ENCODE measurements at regions not wholly inside any gene's neighbourhood (a gene's known extent, or its start where the extent isn't known, plus 50 kb on each side); places are given as distances from the start of the nearest gene placed in this dataset.
"Not testable (repeated sequence)": the region's sequence is repeated elsewhere in the genome, so short reads cannot be mapped to it uniquely, and the experiment has no call there.

DNA sequence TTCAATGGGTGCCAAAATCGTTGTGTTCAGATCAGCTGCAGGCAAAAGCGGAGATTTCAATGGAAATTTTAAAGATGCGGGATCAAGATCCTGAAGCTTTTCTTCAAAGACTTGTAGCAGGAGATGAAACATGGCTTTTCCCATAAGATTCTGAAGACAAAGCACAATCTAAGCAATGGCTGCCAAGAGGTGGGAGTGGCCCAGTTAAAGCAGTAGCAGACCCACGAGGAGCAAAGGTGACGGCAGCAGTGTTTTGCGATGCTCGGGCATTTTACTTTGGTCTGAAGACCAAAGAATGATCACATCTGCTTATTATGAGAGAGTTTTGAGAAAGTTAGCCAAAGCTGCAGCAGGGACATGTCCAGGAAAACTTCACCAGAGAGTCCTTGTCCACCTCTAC lies 222.9 kb downstream of the DSC3 start:
- DNase-seq: no peak

DNA sequence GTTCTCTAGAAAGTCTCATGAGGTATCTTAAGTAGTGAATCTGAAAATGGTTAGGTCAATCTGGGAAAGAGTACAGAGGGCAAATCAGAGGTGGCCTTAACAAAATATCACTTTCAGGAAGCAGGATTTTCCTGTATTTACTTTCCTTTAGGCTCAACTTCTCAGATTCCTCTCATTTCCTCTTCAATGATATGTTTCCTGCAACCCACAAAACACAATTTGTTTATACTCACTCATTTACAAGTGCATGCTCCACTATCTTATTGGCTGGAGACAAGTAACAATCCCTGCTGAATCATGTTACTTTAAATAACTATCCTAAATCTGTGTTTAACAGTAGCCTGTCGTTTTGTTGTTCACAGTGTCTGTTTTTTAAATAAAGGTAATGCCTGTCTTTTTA lies 228.1 kb downstream of the DSC3 start:
- DNase-seq: no peak

DNA sequence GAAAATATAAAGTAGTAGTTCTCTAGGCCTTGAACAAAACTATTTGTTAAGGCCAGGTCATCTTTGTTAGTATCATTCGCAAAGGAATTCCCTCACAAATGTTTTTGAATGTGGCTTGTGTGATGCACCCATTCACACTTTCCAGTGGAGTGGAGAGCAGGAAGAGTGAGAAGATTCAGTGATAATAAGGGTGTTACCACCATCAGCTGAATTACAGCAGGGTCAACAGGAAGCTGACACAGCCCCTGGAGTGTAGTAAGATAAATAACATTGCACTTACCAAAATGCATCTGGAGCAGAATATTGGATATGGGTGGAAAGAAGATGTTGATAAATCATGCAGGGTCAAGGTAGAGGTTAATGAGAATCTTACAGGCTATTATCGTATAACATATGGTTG lies 231.0 kb downstream of the DSC3 start:
- DNase-seq: no peak

DNA sequence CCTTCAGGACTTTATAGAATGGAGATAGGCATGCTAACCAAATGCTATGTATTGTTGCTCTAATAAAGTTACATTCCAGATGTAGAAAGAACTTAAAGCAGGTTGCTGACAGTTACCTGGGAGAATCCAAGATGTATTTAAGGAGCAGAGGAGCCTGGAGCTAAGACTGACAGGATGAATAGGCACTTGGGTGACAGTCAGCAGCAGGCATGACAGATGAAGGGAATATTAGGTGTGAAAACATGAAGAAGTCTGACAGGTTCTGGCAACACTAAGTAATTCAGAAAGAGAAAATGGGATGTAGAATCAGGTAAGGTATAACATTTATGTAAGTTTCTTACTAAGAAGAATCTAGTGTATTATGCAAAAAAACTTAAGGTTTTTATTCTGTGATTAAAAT lies 232.0 kb downstream of the DSC3 start:
- no peak for DNase-seq

DNA sequence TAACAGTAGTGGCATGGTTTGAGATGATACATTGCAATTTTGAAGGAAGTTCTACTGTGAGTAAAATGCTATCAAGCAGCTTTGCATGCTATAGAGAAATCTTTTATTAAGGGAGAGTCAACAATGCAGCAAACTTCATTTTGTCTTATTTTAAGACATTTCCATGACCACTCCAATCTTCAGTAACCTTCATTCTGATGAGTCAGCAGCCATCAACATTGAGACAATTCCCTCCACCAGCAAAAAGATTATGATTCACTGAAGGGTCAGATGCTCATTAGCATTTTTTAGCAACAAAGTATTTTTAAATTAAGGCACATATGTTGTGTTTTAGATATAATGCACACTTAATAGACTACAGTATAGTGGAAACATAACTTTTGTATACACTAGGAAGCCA lies 235.7 kb downstream of the DSC3 start:
- DNase-seq: no peak

DNA sequence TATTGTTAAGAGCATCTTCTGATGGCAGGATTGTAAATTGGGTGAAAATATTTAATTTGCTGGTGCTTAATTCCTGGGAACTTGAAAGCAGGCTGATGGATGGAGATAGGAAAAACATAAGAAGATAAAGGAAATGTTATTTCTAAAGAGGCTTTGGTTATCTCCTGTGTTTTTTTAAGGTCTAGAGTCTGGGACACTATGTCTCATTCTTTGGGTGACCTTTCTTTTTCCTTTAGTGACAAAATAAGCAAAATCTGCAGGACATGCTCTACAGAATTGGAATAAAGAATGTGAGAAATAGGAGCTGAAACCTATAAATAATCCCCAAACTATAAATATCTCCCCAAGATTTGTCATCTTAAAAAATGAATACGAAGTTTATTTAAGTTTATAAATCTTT lies 241.7 kb downstream of the DSC3 start:
- no peak for DNase-seq

DNA sequence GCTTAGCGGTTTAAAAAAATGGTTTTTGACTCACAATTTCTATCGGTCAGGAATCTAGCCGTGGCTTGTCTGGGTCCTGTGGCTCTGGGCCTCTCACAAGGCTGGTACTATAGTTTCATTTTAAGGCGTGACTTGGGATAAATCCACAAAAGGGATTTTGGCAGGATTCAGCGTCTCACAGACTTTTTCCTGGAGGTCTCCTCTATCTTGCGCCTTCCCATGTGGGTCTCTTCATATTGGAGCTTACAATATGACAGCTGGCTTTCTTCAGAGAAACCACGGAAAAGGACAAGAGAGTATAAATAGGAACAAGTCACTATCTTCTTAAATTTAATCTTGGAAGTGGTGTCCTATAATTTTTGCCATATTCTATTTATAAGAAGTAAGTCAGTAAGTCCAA lies 250.5 kb downstream of the DSC3 start:
- no peak for DNase-seq

DNA sequence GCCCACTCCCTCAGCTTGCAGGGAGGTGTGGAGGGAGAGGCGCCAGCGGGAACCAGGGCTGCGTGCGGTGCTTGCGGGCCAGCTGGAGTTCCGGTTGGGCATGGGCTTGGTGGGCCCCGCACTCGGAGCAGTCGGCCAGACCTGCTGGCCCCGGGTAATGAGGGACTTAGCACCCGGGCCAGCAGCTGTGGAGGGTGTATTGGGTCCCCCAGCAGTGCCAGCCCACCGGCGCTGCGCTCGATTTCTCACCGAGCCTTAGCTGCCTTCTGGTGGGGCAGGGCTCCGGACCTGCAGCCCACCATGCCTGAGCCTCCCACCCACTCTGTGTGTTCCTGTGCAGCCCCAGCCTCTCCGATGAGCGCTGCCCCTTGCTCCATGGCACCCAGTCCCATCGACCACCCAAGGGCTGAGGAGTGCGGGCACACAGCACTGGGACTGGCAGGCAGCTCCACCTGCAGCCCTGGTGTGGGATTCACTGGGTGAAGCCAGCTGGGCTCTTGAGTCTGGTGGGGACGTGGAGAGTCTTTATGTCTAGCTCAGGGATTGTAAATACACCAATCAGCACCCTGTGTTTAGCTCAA lies 254.0 kb downstream of the DSC3 start:
- DNase-seq: not testable (repeated sequence)

DNA sequence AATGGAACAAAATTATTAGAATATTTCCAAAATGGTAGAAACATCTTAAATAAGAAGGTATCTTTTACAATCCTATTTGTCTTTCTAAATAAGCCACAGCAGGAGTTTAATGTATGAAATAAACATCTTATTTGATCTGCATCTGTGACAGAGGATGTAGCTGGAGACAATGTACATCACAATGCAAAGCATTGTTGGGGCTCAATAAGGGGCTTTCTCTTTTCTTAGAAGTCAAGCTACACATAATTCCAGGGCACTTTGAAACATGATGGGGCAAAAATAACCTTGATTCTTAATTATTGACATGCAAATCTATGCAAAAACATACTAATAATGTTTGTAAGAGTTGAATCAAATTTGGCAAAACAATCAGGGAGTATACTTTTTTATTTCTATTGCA lies 255.1 kb downstream of the DSC3 start:
- DNase-seq: no peak

DNA sequence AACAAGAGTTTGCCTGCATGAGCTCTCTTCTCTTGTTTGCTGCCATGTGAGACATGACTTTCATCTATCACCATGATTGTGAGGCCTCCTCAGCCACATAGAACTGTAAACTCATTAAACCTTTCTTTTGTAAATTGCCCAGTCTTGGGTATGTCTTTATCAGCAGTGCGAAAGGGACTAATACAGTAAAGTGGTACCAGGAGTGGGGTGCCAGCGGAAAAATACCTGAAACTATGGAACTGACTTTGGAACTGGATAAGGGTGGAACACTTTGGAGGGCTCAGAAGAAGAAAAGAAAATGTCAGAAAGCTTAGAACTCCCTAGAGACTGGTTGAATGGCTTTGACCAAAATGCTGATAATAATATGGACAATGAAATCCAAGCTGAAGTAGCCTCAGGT lies 260.9 kb downstream of the DSC3 start:
- DNase-seq: no peak

DNA sequence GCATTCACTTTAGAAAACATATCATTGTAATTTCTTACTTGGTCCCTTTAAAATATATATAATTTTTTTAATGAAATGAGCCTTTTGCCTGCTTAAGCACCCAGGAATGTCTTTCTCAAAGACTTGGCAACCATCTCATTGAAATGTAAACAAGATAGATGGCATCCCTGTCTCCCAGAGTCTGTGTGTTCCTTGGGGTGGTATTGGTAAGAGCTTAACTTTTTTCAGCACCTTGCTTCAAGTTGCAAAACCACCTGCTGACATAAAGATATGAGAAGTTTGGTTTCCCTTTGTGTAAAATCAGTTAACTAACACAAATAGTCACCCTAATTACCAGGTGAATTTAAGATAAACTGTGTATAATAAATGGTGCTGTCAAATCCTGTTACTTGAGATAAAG lies 266.9 kb downstream of the DSC3 start:
- no peak for DNase-seq

DNA sequence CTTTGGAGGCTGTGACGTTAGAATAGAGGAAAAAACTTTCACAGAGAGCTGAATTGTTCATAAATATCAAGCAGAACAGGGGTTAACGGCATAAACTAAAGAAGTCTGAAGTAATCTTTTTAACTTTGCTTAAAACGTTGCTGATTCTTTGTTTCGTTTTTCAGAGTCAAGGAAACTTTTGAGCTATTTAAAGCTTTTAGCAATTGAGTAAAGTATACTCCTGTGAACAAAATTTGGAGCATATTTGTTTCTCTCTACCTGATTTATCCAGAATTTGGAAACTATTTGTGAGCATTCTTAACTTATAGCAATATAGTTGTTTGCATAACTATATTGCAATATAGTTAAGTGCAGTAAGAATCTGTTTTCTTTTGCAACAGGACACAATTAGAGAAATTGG lies 270.4 kb downstream of the DSC3 start:
- peak in 1 of 3 experiments; percentile 2 for DNase-seq

DNA sequence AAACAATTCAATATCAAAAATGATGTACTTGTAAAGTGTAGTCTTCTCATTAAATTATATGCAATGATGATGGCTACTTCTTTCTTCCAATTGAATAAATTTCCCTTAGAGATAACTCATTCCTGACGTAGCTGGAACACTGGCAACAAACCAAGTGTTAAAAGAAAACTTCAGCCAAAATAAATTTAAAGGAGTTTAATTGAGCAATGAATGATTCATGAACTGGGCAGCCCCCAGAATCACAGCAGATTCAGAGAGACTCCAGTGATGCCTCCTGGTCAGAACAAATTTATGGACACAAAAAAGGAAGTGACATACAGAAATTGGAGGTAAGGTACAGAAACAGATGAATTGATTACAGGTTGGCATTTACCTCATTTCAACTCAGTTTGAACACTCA lies 276.5 kb downstream of the DSC3 start:
- DNase-seq: no peak

DNA sequence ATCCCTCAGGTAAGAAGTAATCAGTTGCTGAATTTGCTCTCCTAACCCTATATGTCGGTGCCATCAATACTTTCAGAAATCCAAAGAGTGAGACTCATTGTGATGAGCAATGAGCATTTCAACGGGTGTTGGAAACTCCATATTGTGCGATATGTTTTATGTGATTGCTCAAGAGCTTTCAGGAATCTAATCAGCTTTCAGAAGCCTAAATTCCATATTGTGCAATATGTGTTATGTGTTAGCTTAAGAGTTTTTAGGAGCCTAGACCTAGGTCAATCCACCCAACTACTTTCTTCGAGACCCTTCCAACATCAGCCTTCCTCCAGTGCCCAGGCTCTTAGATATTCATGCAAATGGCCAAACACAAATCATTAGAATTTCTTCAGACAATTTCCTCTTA lies 277.3 kb downstream of the DSC3 start:
- DNase-seq: no peak

DNA sequence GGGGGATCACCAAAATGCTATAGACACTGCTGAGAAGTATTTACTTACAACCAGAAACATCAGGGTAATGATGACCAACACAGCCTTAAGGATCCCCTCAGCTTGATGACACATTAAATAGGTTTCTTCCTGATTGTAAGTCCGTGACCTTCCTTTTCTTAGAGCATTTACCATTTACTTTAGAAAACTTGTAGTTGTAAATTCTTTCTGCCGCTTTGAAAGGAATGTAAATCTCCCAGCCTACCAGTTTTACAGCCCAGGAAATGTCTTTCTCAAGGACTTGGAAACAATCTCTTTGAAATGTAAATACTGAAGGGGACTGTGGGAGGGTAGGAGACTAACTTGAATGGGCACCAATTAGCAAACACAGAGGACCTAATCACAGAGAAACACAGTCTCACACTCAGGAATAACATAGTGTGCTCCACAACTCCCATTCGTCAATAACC lies 278.6 kb downstream of the DSC3 start:
- peak; percentile 8 to 86 (median 46) for DNase-seq

DNA sequence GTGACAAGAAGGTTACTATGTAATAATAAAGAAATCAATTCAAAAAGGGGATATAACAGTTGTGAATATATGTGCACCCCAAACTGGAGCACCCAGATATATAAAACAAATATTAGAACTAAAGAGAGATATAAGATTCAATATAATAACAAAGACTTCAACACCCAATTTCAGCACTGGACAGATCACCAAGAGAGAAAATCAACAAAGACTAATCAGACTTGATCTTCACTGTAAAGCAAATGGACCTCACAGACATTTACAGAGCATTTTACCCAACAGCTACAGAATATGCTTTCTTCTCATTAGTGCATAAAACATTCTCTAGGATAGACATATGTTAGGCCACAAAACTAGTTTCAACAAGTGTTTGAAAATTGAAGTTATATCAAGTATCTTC lies 287.7 kb downstream of the DSC3 start:
- no peak for DNase-seq

DNA sequence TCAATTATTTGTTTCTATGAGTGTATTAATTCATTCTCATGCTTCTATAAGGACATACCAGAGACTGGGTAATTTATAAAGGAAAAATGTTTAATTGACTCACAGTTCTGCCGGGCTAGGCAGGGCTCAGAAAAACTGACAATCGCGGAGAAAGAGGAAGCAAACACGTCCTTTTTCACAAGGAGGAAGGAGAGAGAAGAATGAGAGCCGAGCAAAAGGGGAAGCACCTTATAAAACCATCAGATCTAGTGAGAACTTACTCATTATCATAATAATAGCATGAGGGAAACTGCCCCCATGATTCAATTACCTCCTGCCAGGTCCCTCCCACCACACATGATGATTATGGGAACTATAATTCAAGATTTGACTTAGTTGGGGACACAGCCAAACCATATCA lies 294.0 kb downstream of the DSC3 start:
- DNase-seq: no peak

DNA sequence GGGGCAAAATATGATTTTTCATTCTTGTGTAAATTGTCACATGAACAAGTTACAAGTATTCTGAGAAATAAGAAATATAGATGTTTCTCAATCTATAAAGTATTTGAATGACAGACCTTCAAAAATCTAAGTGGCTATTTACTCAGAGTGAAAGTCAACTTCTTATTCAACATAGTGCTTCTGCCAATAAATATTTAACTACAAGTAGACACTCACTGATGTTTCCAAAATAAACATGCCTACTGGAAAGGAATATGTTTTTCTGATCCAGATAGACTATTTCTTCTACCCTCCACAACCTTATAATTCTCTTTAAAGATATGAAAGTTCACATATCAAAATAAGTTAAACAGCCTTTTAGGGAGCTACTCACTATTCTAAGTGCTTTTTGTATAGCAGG lies 296.3 kb downstream of the DSC3 start:
- DNase-seq: peak in 1 of 3 experiments; percentile 13

DNA sequence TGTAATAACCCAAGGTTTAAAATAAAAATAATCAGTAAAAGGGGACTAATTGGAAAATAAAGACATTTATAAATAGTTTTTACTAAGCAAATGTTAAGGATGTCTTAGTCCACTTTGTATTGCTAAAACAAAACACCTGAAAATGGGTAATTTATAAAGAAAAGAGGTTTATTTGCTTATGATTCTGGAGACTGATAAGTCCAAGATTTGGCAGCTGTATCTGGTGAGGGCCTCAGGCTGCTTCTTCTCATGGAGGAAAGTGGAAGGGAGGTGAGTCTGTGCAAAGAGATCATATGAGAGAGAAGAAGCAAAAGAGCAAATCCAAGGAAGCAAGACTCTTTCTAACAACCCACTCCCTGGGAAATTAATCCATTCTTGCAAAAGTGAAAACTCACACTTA lies 299.5 kb downstream of the DSC3 start:
- no peak for DNase-seq

DNA sequence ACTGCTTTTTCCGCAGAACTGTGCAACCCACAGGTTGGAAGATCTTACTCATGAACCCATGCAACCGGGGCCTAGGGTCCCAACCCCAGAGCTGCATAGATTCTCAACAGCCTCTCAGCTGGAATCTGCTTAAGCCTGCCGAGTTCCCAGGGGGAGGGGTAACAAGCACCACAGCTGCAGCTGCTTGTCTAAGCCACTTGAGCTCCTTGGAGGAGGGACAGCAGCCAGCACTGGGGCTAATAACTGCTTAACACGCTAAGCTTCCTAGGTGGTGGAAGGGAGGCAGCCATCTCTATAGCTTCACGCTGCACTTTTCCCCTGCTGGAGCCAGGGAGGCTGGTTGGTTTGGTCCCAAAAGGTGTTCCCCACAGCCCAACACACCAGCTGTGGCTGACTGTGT lies 311.6 kb downstream of the DSC3 start:
- DNase-seq: peak in 1 of 3 experiments; percentile 56

DNA sequence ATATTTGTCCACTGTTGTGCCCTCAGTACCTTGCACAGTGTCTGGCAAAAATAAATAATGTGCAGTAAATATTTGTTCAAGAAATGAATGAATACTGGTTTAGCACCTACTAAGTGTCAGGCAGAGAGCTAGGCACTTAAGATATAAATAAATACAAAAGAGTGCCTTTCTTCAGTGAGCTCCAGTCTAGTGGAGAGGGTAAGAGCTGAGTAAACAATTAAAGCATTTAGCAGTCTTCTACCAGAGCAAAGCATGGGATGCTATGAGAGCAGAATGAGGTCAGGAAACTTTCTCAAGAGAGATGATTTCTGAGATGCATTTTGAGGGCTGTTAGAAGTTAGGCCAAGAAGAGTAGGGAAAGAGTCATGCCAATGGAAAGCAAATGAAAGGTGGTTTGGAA lies 314.7 kb downstream of the DSC3 start:
- peak in 1 of 3 experiments; percentile 22 for DNase-seq

DNA sequence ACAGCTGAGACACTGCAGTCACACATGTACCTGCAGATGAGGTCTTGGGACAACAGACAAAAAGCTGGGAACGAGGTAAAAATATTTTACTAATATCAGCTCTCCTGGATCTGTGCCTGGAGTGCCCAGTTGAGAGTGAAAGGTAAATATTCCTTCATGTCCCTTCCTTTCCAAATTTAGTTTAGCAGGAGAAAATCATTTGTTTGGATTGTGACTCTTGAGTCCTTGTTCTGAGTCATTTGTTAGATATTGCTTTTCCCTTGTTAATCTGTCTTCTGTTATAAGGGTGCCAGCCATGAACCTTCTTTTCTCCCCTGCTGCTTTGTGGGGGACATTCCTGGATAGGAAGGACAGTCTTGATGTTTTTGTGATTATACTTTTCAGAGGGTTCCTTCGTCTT lies 329.2 kb downstream of the DSC3 start:
- no peak for DNase-seq

DNA sequence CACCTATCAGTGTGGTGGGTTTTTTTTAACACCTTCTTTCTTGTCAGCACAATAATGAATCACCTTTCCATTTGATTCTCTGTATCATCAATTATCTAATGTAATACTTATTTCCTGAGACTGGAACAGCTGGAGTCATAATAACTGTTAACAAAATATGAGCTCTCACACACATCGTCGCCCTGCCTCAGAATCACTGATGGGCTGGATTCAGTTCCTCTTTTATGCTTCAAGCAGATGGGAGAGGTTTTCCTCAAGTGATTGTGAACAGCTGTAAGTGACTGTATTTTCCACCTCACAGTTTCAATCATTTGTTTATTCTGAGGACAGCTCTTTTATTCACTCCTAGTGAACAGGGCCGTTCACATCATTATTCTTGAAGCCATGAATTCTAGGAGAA lies 330.2 kb downstream of the DSC3 start:
- DNase-seq: peak in 1 of 3 experiments; percentile 31

DNA sequence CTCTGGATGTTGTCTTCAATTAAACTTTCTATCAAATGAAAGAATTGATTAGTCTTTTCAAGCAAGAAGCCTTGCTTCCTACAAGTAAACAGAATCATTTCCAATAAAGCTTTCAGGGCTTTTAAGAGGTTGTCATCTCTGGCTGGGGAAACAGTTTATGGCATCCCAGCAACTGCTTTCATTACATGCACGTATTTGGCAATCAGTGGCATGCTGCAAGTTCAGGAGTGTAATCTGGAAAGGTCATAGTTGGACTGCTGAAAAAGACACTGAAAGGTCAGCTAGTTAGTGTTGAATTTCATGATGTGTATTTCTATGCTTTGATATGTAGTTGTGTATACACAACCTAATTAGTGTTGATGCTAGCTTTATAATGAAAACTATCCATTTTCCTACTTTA lies 332.9 kb downstream of the DSC3 start:
- DNase-seq: peak in 1 of 3 experiments; percentile 30

DNA sequence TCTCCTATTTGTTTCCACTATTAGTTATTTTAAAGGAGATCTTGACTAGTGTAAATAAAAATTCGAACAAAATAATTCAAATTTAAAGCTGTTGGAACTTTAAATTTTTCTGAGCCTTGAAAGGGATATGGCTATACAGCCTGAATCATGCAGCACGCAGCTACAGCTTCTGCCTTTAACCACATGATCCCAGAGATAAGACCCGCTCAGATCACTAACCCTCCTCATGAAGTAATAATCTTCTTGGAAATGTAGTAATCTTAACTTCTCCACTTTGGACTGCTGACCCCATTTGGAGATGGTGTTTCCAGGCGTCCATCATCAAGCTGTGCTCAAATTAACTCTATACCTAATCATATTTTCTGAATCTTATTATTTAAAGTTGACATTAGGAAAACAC lies 336.6 kb downstream of the DSC3 start:
- DNase-seq: no peak

DNA sequence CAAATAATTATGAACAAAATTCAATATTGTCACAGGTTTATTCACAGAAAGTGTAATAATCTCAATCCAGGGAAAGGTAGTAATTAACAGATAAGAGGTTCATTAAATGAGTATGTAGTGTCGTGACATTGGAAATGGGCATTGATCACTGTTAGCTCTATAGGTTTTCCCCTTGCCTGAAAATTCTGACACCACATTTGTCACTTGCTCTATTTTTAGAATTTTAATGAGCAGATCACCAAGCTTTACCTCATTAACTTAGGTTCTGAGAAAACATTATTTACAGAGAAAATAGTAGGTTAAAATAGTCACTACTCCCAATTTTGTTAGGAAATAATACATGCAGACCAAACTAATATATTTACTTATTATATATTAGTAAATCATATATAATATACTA lies 344.0 kb downstream of the DSC3 start:
- no peak for DNase-seq

Measured in NCI-H1417 (cell line).